WTC11 (cell line): ENCODE measurements at regions not wholly inside any gene's neighbourhood (a gene's known extent, or its start where the extent isn't known, plus 50 kb on each side); places are given as distances from the start of the nearest gene placed in this dataset.

ENCODE experiments used
- ATAC-seq: fragments of 200-7000 bp; cut with Tn5 transposase; 2 replicates; pipeline ENCODE4 v1.10.0; 2021; ENCODE audit warnings: mild to moderate bottlenecking, moderate library complexity
- CTCF ChIA-PET: fragments of 300-600 bp; sonication (Branson Sonifier 250); formaldehyde crosslinking; loops from one replicate; lab custom pipeline; 2021; ENCODE audit warnings: antibody characterized with exemption; lab: Charles Lee
- POLR2A ChIA-PET: fragments of 350-600 bp; sonication (Branson Sonifier 250); formaldehyde crosslinking; loops from one replicate; lab custom pipeline; 2021; ENCODE audit warnings: antibody characterized with exemption; lab: Charles Lee
- DNase-seq: peaks from one replicate; pipeline ENCODE4 v3.0.0; 2021; ENCODE audit warnings: low spot score
- H3K27ac Mint-ChIP-seq: 2 replicates; pipeline ENCODE4 v1.8.0; 2021; ENCODE audit warnings: mixed read lengths
- H3K27me3 Mint-ChIP-seq: 2 replicates; pipeline ENCODE4 v1.8.0; 2021; ENCODE audit warnings: low read depth, mild to moderate bottlenecking, moderate library complexity, mixed read lengths
- H3K36me3 Mint-ChIP-seq: 2 replicates; pipeline ENCODE4 v1.8.0; 2021; ENCODE audit warnings: mixed read lengths
- H3K4me1 Mint-ChIP-seq: 2 replicates; pipeline ENCODE4 v1.8.0; 2022; ENCODE audit warnings: mixed read lengths
- H3K4me3 Mint-ChIP-seq: 2 replicates; pipeline ENCODE4 v1.8.0; 2021; ENCODE audit warnings: mild to moderate bottlenecking, moderate library complexity, mixed read lengths
- H3K9me3 Mint-ChIP-seq: 2 replicates; pipeline ENCODE4 v1.8.0; 2021; ENCODE audit warnings: mixed read lengths
- ATF2 ChIP-seq: sonication (generic); formaldehyde crosslinking; IDR thresholded peaks from 2 replicates; pipeline ENCODE4 v1.8.1; 2022; ENCODE audit warnings: low read depth, missing genetic modification reagents, borderline replicate concordance
- ATF6 ChIP-seq: sonication (generic); formaldehyde crosslinking; IDR thresholded peaks from 2 replicates; pipeline ENCODE4 v1.8.1; 2023; ENCODE audit warnings: mild to moderate bottlenecking, missing genetic modification reagents
- CBFB ChIP-seq: sonication (generic); formaldehyde crosslinking; IDR thresholded peaks from 2 replicates; pipeline ENCODE4 v1.8.1; 2022; ENCODE audit warnings: mild to moderate bottlenecking, low read depth, missing genetic modification reagents
- ELF4 ChIP-seq: sonication (generic); formaldehyde crosslinking; IDR thresholded peaks from 2 replicates; pipeline ENCODE4 v1.8.1; 2022; ENCODE audit warnings: low read depth, mild to moderate bottlenecking, moderate library complexity, missing genetic modification reagents
- ESRRA ChIP-seq: sonication (generic); formaldehyde crosslinking; IDR thresholded peaks from 2 replicates; pipeline ENCODE4 v1.8.1; 2022; ENCODE audit warnings: mild to moderate bottlenecking, missing genetic modification reagents, borderline replicate concordance
- FOXP1 ChIP-seq: sonication (generic); formaldehyde crosslinking; IDR thresholded peaks from 2 replicates; pipeline ENCODE4 v1.8.0; 2022; ENCODE audit warnings: missing genetic modification reagents, mild to moderate bottlenecking, moderate library complexity, borderline replicate concordance
- GABPB1 ChIP-seq: sonication (generic); formaldehyde crosslinking; IDR thresholded peaks from 2 replicates; pipeline ENCODE4 v1.8.1; 2023; ENCODE audit warnings: mild to moderate bottlenecking, missing genetic modification reagents
- JUN ChIP-seq: sonication (generic); formaldehyde crosslinking; IDR thresholded peaks from 2 replicates; pipeline ENCODE4 v1.8.0; 2023; ENCODE audit warnings: mild to moderate bottlenecking, missing genetic modification reagents
- NFATC4 ChIP-seq: fragments of 250-450 bp; sonication (Bioruptor Pico); IDR thresholded peaks from 2 replicates; pipeline ENCODE4 v1.9.0; 2021; ENCODE audit warnings: mild to moderate bottlenecking
- NR3C1 ChIP-seq: sonication (generic); formaldehyde crosslinking; conservative IDR thresholded peaks from 2 replicates; pipeline ENCODE4 v1.8.1; 2023; ENCODE audit warnings: low read depth, mild to moderate bottlenecking, missing genetic modification reagents
- RORB ChIP-seq: fragments of 250-450 bp; sonication (Bioruptor Pico); IDR thresholded peaks from 2 replicates; pipeline ENCODE4 v1.9.0; 2021; ENCODE audit warnings: mild to moderate bottlenecking
- SMAD3 ChIP-seq: sonication (generic); formaldehyde crosslinking; IDR thresholded peaks from 2 replicates; pipeline ENCODE4 v1.8.0; 2022; ENCODE audit warnings: missing genetic modification reagents, mild to moderate bottlenecking, borderline replicate concordance
- TP53 ChIP-seq: sonication (generic); formaldehyde crosslinking; IDR thresholded peaks from 2 replicates; pipeline ENCODE4 v1.8.1; 2023; ENCODE audit warnings: mild to moderate bottlenecking, missing genetic modification reagents
- ZBTB21 ChIP-seq: sonication (generic); formaldehyde crosslinking; IDR thresholded peaks from 2 replicates; pipeline ENCODE4 v1.8.1; 2023; ENCODE audit warnings: mild to moderate bottlenecking, missing genetic modification reagents, borderline replicate concordance
- ZNF396 ChIP-seq: fragments of 250-450 bp; sonication (Bioruptor Pico); IDR thresholded peaks from 2 replicates; pipeline ENCODE4 v1.8.0; 2021; ENCODE audit warnings: mild to moderate bottlenecking, moderate library complexity, borderline replicate concordance
- TF ChIP-seq, protein P1 (sequence below): sonication (generic); formaldehyde crosslinking; IDR thresholded peaks from 2 replicates; pipeline ENCODE4 v1.8.1; 2022; ENCODE audit warnings: missing genetic modification reagents, borderline replicate concordance
- TF ChIP-seq, protein P2 (sequence below): fragments of 250-450 bp; sonication (Bioruptor Pico); conservative IDR thresholded peaks from 2 replicates; pipeline ENCODE4 v1.9.0; 2021; ENCODE audit warnings: mild to moderate bottlenecking
- TF ChIP-seq, protein P3 (sequence below): sonication (generic); formaldehyde crosslinking; IDR thresholded peaks from 2 replicates; pipeline ENCODE4 v1.8.1; 2022; ENCODE audit warnings: low read depth, mild to moderate bottlenecking, moderate library complexity, missing genetic modification reagents, borderline replicate concordance
- TF ChIP-seq, protein P4 (sequence below): sonication (generic); formaldehyde crosslinking; IDR thresholded peaks from 2 replicates; pipeline ENCODE4 v1.8.1; 2023; ENCODE audit warnings: mild to moderate bottlenecking, missing genetic modification reagents, moderate library complexity

- TF ChIP-seq ZNF396 (CRISPR knock-in tag) (no peak), RORB (CRISPR knock-in tag) (no peak), ZBTB21 (CRISPR knock-in tag) (no peak), TP53 (CRISPR knock-in tag) (no peak), ATF6 (CRISPR knock-in tag) (no peak), SMAD3 (CRISPR knock-in tag) (no peak), FOXP1 (CRISPR knock-in tag) (no peak), NR3C1 (CRISPR knock-in tag) (no peak), ATF2 (CRISPR knock-in tag) (no peak), ESRRA (CRISPR knock-in tag) (no peak), JUN (CRISPR knock-in tag) (no peak), GABPB1 (CRISPR knock-in tag) (no peak), NFATC4 (CRISPR knock-in tag) (no peak), CBFB (CRISPR knock-in tag) (no peak), ELF4 (CRISPR knock-in tag) (no peak)
- TF ChIP-seq, protein P1, sequence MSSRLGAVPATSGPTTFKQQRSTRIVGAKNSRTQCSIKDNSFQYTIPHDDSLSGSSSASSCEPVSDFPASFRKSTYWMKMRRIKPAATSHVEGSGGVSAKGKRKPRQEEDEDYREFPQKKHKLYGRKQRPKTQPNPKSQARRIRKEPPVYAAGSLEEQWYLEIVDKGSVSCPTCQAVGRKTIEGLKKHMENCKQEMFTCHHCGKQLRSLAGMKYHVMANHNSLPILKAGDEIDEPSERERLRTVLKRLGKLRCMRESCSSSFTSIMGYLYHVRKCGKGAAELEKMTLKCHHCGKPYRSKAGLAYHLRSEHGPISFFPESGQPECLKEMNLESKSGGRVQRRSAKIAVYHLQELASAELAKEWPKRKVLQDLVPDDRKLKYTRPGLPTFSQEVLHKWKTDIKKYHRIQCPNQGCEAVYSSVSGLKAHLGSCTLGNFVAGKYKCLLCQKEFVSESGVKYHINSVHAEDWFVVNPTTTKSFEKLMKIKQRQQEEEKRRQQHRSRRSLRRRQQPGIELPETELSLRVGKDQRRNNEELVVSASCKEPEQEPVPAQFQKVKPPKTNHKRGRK (CRISPR knock-in tag) = no peak
- TF ChIP-seq, protein P2, sequence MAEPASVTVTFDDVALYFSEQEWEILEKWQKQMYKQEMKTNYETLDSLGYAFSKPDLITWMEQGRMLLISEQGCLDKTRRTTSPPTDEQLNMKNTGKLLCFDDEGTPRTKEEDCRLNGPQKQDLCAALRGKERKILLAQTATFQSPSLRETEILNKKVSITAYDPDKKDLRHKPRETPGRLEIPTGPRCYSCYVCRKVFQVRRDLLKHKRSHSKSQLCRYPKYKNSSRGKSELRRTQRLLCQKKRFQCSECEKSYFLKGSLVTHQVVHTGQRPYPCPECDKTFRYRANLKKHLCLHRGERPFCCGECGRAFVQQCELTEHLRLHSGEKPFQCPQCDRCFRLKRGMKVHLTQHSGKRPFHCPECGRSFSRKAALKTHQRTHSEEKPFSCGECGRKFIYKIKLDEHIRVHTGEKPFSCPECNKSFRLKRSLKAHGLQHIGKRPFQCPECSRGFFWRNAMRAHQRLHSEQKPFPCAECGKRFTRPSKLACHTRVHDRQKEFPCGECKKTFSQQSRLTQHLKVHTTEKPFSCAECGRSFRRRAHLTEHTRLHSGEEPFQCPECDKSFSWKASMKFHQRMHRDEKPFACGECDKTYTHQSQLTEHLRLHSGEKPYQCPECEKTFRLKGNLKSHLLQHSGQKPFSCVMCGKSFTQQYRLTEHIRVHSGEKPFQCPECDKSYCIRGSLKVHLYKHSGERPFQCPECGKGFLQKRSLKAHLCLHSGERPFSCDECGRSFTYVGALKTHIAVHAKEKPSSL = no peak
- TF ChIP-seq, protein P3, sequence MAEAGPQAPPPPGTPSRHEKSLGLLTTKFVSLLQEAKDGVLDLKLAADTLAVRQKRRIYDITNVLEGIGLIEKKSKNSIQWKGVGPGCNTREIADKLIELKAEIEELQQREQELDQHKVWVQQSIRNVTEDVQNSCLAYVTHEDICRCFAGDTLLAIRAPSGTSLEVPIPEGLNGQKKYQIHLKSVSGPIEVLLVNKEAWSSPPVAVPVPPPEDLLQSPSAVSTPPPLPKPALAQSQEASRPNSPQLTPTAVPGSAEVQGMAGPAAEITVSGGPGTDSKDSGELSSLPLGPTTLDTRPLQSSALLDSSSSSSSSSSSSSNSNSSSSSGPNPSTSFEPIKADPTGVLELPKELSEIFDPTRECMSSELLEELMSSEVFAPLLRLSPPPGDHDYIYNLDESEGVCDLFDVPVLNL (CRISPR knock-in tag) = no peak
- TF ChIP-seq, protein P4, sequence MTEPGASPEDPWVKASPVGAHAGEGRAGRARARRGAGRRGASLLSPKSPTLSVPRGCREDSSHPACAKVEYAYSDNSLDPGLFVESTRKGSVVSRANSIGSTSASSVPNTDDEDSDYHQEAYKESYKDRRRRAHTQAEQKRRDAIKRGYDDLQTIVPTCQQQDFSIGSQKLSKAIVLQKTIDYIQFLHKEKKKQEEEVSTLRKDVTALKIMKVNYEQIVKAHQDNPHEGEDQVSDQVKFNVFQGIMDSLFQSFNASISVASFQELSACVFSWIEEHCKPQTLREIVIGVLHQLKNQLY (CRISPR knock-in tag) = no peak
- H3K27me3 Mint-ChIP-seq = no peaks in the 10 kb centered on the region
- DNase-seq = no peak
- ChIA-PET POLR2A (no interaction called here), CTCF (no interaction called here)
- no peak overlapping the region for H3K27ac Mint-ChIP-seq
- H3K9me3 Mint-ChIP-seq = peaks cover 28% of the 10 kb centered on the region
- ATAC-seq = no peak
- H3K36me3 Mint-ChIP-seq = peaks cover 18% of the 10 kb centered on the region
- peaks cover 17% of the 10 kb centered on the region for H3K4me1 Mint-ChIP-seq
- no peak overlapping the region for H3K4me3 Mint-ChIP-seq
Measured at GRCh38 chr5:4576161-4576748, 563.9 kb upstream of the ADAMTS16 start.
